Esophagus muscularis mucosa (tissue), 4 donors: ENCODE measurements at regions not wholly inside any gene's neighbourhood (a gene's known extent, or its start where the extent isn't known, plus 50 kb on each side); places are given as distances from the start of the nearest gene placed in this dataset.

Source experiments
- DNase-seq: peaks from one replicate; pipeline ENCODE4 v3.0.0-alpha.2; 2017; ENCODE audit errors: extremely low spot score
- H3K27ac ChIP-seq, 4 donors: fragments of 200-600 bp; sonication (generic); replicated peaks in 1 of 4; 1 replicate in 3 of 4; 2 replicates in 1 of 4; pipeline ENCODE4 v1.5.1; 2016 to 2019; ENCODE audit warnings: mild to moderate bottlenecking in 1 of 4
- H3K27me3 ChIP-seq, 4 donors: fragments of 200-600 bp; sonication (generic); one replicate each; pipeline versions ENCODE4 v1.5.1 to v1.6.0; 2016 to 2019
- H3K36me3 ChIP-seq, 4 donors: fragments of 200-600 bp; sonication (generic); one replicate each; pipeline ENCODE4 v1.5.1; 2016 to 2019
- H3K4me1 ChIP-seq, 4 donors: fragments of 200-600 bp; sonication (generic); one replicate each; pipeline ENCODE4 v1.5.1; 2016 to 2019
- H3K4me3 ChIP-seq, 4 donors: fragments of 200-600 bp; sonication (generic); 1 replicate in 2 of 4; 2 replicates in 2 of 4; pipeline ENCODE4 v1.5.1; 2016 to 2019; ENCODE audit warnings: mild to moderate bottlenecking in 4 of 4, moderate library complexity in 1 of 4
- H3K9me3 ChIP-seq, 4 donors: fragments of 200-600 bp; sonication (generic); 1 replicate in 3 of 4; 2 replicates in 1 of 4; pipeline ENCODE4 v1.5.1; 2016 to 2019
- CTCF ChIP-seq, 3 experiments: fragments of 200-600 bp in 2 of 3; fragments of 450-650 bp in 1 of 3; sonication (generic) in 2 of 3; IDR thresholded peaks; one replicate each; pipeline ENCODE4 v1.5.1; 2017 to 2019; ENCODE audit warnings: antibody characterized with exemption in 3 of 3, mild to moderate bottlenecking in 2 of 3, moderate library complexity in 1 of 3
- EP300 ChIP-seq: sonication (generic); formaldehyde crosslinking; IDR thresholded peaks from one replicate; pipeline ENCODE4 v1.6.1; 2017; ENCODE audit warnings: antibody characterized with exemption
- POLR2A ChIP-seq: fragments of 450-650 bp; IDR thresholded peaks from one replicate; pipeline ENCODE4 v1.6.1; 2017; ENCODE audit warnings: antibody characterized with exemption, moderate library complexity, mild to moderate bottlenecking, low read depth
- POLR2AphosphoS5 ChIP-seq, 2 donors: sonication (generic); formaldehyde crosslinking; IDR thresholded peaks; one replicate each; pipeline ENCODE4 v1.6.1; 2017; ENCODE audit warnings: antibody characterized with exemption in 2 of 2
- WGBS: methylation state at CpG from one replicate; pipeline ENCODE4 v1.1.5; 2018; 5-methylcytosine and 5-hydroxymethylcytosine counted together
- intact Hi-C: fragments of 100-400 bp; cut with DNase I; formaldehyde crosslinking; loops from one replicate; pipeline ENCODE4 v1.15.1; 2023

GRCh38 chr5:57676222-57677098, 193.8 kb upstream of the ACTBL2 start:
- Histone ChIP-seq H3K4me3 (no peak overlapping the region), H3K36me3 (no peaks in the 10 kb centered on the region), H3K4me1 (peaks cover 0 to 8% (median 4%) of the 10 kb centered on the region in 4 donors), H3K27me3 (no peaks in the 10 kb centered on the region), H3K9me3 (no peaks in the 10 kb centered on the region), H3K27ac (no peak overlapping the region)
- intact Hi-C loops = no loop called here
- WGBS = 54% methylated on average over 3 of the region's 3 CpGs
- DNase-seq = no peak
- TF ChIP-seq EP300 (no peak), POLR2AphosphoS5 (IDR thresholded peaks at IDR 0.05) (no peak), CTCF (IDR thresholded peaks at IDR 0.05) (no peak), POLR2A (no peak)

DNA sequence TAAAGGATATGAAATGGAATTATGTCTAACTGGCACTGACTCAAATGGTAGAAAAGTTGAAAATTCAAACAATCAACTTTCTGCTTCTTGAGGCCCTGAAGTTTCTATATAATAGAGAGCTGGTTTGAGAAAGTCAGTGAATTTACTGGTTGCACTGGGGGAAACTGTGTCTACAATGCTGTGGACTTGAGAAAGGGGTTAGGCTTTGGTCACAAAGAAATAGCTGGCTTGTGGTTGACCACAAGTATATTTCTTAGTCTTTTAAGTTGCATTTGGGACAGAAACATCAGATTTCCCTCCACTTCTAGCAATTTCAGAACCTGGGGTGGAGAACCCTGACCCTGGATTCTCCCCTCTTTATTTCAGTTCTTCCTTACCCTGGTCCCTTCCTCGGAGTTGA, 192.6 kb upstream of the ACTBL2 start:
- Histone ChIP-seq H3K4me1 (peaks cover 0 to 8% (median 4%) of the 10 kb centered on the region in 4 donors), H3K27me3 (no peaks in the 10 kb centered on the region), H3K4me3 (no peak overlapping the region), H3K27ac (no peak overlapping the region), H3K9me3 (no peaks in the 10 kb centered on the region), H3K36me3 (no peaks in the 10 kb centered on the region)
- DNase-seq = no peak
- TF ChIP-seq POLR2A (no peak), POLR2AphosphoS5 (IDR thresholded peaks at IDR 0.05) (no peak), EP300 (no peak), CTCF (IDR thresholded peaks at IDR 0.05) (no peak)
- intact Hi-C loops = no loop called here
- 100% methylated on average over 1 of the region's 1 CpG for WGBS

DNA sequence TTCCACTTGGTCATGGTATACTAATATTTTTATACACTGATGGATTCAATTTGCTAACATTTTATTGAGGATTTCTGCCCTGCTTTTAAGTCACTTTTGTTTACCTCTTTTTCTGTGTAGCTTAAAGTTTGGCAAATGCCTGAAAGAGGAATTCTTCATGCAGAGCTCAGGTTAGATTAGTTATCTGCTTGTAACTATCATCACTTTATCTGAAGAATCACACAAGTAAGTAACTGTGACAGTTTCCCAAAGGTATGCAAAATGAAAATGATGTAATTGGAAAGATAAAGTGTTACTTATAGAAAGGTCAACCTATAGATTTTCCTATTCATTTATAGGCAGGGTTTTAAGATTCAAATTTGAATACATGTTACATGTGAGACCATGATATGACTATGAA, 188.8 kb upstream of the ACTBL2 start:
- no peak for DNase-seq
- Histone ChIP-seq H3K9me3 (no peaks in the 10 kb centered on the region), H3K36me3 (no peaks in the 10 kb centered on the region), H3K27me3 (no peaks in the 10 kb centered on the region), H3K4me3 (no peak overlapping the region), H3K4me1 (peaks cover 0 to under 1% (median 0%) of the 10 kb centered on the region in 4 donors), H3K27ac (no peak overlapping the region)
- intact Hi-C loops = no loop called here
- TF ChIP-seq POLR2A (no peak), POLR2AphosphoS5 (IDR thresholded peaks at IDR 0.05) (no peak), CTCF (IDR thresholded peaks at IDR 0.05) (no peak), EP300 (no peak)

DNA sequence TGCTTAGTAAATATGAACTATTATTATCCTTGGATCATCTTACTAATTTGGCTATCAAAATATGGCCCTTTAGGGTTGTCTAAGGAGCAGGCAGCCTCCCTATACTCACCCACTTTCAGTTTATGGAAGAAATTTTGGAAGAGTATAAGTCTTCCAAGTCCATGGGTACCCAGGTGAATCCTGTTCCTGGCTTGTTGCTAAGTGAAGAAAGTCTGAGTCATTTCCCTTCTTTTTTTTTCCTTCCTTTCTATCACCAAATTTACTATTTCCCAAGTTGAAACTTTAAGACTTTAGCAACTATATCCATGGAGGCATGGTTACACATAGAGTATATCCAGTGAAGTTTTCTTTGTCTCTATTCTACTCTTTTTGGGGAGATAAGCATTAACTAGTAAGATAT, 184.0 kb upstream of the ACTBL2 start:
- Histone ChIP-seq H3K9me3 (no peaks in the 10 kb centered on the region), H3K36me3 (no peaks in the 10 kb centered on the region), H3K4me3 (no peak overlapping the region), H3K4me1 (peaks cover 0 to 4% (median 0%) of the 10 kb centered on the region in 4 donors), H3K27me3 (no peaks in the 10 kb centered on the region), H3K27ac (no peak overlapping the region)
- TF ChIP-seq CTCF (IDR thresholded peaks at IDR 0.05) = no peak
- no peak for TF ChIP-seq POLR2A
- TF ChIP-seq POLR2AphosphoS5 (IDR thresholded peaks at IDR 0.05) = no peak
- TF ChIP-seq EP300 = no peak
- intact Hi-C loops = no loop called here
- no peak for DNase-seq
